HPDE6-E6E7 (cell line): ENCODE measurements at regions not wholly inside any gene's neighbourhood (a gene's known extent, or its start where the extent isn't known, plus 50 kb on each side); places are given as distances from the start of the nearest gene placed in this dataset.

Experiments used
- DNase-seq: peaks from one replicate; pipeline ENCODE4 v3.0.0; 2011; ENCODE audit warnings: missing footprints; ENCODE audit errors: extremely low spot score

- DNase-seq, result no peak
Observed at GRCh38 chr5:117805058-117805457, 1183.3 kb downstream of the DTWD2 start.

DNA sequence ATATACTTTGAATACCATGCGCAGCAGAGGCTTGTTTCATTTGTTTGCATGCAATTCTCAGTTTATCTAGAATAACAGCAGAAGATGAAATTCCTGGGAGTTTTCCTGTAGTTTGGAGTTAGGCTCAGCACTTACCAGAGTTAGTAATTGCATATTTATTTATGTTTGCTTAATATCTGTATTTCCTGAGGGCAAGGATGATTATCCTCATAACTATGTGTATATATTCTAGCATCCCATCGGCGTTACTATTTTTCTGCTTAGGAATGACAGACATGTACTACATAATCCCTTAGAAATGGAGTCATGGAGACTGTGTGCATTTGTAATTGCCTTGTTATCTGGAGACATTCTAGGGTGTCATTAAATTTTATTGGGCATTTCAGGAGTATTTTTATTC, 1184.8 kb downstream of the DTWD2 start:
- no peak for DNase-seq

DNA sequence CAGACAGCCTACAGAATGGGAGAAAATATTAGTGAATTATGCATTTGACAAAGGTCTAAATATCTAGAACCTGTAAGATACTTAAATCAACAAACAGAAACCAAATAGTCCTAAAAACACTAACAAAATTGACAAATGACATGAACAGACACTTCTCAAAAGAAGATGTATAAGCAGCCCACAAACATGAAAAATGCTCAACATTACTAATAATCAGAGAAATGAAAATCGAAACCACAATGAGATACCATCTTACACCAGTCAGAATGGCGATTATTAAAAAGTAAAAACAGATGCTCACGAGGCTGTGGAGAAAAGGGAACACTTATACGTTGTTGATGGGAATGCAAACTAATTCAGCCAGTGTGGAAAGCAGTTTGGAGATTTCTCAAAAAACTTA, 1186.8 kb downstream of the DTWD2 start:
- no peak for DNase-seq

DNA sequence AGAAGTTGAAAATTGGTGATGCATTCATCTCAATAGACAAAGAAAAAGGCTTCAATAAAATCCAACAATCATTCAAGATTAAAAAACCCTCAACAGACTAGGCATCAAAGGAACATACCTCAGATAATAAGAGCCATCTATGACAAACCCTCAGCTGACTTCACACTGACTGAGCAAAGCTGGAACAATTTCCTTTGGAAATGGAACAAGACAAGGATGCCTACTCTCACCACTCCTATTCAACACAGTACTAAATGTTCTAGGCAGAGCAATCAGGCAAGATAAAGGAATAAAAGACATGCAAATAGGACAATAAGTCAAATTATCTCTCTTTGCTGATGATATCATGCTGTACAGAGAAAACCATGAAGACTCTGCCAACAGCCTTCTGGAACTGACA, 1188.1 kb downstream of the DTWD2 start:
- DNase-seq, result no peak

GRCh38 chr5:117794847-117795246, 1193.5 kb downstream of the DTWD2 start:
- DNase-seq, result no peak

GRCh38 chr5:117793963-117794362, 1194.4 kb downstream of the DTWD2 start:
- no peak for DNase-seq

GRCh38 chr5:117792476-117792875, 1195.9 kb downstream of the DTWD2 start:
- DNase-seq, result no peak

DNA sequence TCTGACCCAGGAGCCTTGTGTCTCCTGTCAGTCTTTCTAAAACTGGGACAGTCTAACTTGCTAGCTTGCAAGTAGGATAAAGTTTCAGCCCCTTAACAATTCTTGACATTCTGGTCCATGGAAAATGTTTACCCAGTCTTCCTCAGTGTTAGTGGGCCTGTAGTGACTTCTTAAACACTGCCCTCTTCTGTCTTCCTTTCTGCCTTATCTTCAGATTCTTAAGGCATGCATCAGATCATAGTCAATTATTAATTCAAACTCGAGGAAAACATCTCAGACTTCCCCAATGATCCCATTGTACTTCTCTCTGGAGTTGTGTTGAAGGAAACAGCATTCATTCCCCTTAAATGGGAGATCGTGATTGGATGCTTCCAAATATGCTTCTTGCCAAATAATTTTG, 1199.8 kb downstream of the DTWD2 start:
- no peak for DNase-seq

DNA sequence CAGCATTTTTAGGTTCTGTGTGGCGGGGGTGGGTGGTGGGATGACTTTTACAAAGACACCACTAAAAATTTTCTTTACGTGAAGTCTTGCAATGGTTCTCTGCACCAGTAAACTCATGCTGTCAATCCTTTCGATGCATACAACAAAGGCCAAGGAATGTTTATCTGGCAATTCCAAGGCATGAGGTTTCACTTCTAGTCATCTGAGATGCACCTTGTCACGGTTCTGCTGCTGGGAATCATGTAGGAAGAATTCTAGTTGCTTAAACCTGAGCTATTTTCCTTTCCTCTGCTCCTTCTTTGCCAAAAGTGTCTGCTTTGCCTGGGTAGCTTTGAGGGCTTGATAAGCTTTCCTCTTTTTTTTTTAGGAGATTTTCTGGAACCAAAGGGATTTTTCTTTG, 1204.5 kb upstream of the SEMA6A start:
- DNase-seq, result no peak

GRCh38 chr5:117776977-117777376, 1202.4 kb upstream of the SEMA6A start:
- DNase-seq, result no peak

DNA sequence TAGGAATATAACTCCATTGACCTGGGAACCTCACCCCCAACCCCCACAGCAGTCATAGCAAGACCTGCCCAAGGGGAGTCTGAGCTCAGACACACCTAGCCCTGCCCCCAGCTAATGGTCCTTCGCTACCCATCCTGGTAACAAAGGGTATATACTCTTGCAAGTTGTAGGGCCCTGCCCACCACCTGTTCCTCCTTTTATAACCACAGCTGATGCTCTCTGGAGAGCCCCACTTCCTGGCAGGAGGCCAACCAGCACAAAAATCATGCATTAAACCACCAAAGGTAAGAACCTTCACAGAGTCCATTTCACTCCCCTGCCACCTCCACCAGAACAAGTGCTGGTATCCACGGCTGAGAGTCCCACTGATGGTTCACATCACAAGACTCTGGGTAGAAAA, 1195.3 kb upstream of the SEMA6A start:
- DNase-seq, result no peak

- no peak for DNase-seq
Observed at GRCh38 chr5:117763271-117763670, 1188.6 kb upstream of the SEMA6A start.

DNA sequence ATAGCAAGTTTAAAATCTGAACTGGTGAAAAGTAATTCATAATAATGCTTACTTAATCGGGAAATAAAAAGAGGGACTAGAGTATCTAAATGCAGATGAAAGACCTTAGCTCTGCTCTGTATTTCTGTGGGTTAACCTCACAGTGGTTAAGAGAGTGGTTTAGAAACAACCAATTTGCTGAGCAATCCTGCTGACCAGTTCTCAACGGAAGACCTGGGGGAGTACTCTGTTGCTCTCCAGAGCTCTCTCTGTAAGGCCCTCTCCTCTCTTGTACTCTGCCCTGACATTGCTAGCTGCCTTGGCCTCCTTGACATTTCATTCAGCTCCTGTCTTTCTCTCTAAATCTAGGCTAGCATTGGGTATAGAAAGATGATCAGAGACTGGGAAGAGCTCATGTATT, 1186.6 kb upstream of the SEMA6A start:
- no peak for DNase-seq

- no peak for DNase-seq
Observed at GRCh38 chr5:117759849-117760499, 1185.4 kb upstream of the SEMA6A start.

- no peak for DNase-seq
Observed at GRCh38 chr5:117752403-117752802, 1177.8 kb upstream of the SEMA6A start.

GRCh38 chr5:117748336-117748735, 1173.7 kb upstream of the SEMA6A start:
- DNase-seq, result no peak

DNA sequence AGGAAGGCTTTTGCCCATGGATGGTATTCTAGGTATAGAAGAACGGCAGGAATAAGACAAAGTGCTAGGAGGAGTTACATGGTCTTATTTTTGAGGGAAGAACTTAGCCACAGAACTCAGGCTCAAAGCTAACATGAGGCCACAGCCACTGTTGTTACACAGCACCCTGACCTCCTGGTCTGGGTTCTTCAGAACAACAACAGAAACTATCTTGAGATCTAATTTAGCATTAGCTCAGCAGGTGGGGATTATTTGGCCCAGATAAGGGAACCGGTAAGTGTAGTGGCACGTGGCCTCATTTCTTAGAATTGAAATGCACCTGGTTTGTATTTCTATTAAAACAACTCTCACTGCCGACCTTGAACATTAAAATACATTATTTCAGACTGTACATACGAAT, 1168.7 kb upstream of the SEMA6A start:
- no peak for DNase-seq

DNA sequence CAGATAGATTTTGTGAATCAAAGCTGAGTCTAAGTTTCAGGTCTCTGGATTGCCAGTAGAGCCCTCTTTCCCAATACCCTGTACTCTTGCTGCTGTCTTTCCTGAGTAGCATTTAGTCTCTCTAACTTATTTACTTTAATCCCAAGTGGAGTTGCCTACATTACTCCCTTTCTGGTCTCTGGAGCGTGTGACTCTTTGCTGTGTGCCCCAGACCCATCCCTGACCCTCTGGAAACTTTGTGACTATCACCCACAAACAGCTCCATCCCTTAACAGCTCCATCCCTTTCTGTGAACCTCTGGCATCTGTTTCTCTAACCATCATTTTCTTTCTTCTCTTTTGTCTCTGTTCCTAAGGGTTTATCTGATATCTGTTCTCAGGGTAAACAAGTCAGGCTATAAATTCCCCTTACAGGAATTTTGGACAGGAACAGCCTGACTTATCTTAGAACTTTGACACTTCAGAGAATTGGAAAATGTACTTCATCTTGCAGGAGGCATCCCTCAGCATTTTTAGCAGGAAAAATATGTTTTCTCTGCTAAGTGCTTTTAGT, 1167.1 kb upstream of the SEMA6A start:
- DNase-seq, result no peak

DNA sequence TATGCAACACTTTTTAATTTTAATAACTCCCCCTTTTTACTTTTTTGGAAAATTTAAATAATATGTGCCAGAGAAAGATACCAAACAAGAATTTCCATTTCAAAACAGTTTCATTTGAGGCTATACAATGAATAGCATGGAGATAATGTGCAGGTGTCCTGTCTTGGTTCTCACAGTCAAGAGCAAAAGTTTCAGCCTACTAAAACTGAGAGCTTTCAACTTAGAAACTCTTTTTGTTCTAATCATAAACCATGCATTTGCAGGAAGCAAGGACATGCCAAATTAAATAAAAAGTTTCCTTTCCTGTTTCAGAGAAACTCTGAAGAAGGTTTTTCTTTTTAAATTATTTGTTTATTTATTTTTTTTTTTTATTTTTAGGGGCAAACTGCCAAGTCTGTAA, 1165.6 kb upstream of the SEMA6A start:
- DNase-seq, result no peak

GRCh38 chr5:117738571-117738970, 1163.9 kb upstream of the SEMA6A start:
- DNase-seq, result no peak

- DNase-seq, result no peak
Observed at GRCh38 chr5:117736698-117737097, 1162.1 kb upstream of the SEMA6A start.

DNA sequence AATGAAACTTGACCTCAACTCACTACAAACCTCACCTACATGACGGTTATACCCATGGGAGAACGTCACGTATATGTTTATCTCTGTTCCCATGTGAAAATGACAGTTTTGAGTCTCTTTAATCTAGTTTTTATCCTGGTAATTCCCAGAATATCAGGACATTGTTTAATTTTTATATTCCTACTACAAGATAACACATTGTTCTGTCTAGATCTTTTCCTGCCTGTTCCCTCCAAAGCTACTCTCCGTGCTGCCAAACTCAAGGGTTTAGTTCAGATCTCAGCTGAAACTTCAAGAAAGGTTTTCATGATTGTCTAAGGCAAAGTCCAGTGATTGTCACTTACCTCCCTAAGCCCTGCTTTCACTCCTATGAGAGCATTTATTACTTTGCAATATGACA, 1159.4 kb upstream of the SEMA6A start:
- DNase-seq, result no peak

- DNase-seq, result no peak
Observed at GRCh38 chr5:117733051-117733450, 1158.4 kb upstream of the SEMA6A start.

GRCh38 chr5:117732264-117732663, 1157.6 kb upstream of the SEMA6A start:
- DNase-seq, result no peak
